Stomach smooth muscle (tissue), 2 donors: ENCODE measurements at regions not wholly inside any gene's neighbourhood (a gene's known extent, or its start where the extent isn't known, plus 50 kb on each side); places are given as distances from the start of the nearest gene placed in this dataset.

Experiments used
- H3K27ac ChIP-seq: one replicate; pipeline ENCODE4 v1.7.0; 2013; ENCODE audit warnings: mild to moderate bottlenecking, low read length, inconsistent platforms
- H3K27me3 ChIP-seq, 2 donors: one replicate each; pipeline ENCODE4 v1.7.0; 2013; ENCODE audit warnings: low read length in 2 of 2; ENCODE audit not compliant: insufficient read depth in 2 of 2, control insufficient read depth in 1 of 2
- H3K36me3 ChIP-seq, 2 donors: one replicate each; pipeline ENCODE4 v1.7.0; 2013; ENCODE audit warnings: low read length in 2 of 2; ENCODE audit not compliant: control insufficient read depth in 2 of 2, insufficient read depth in 2 of 2
- H3K4me1 ChIP-seq: one replicate; pipeline ENCODE4 v1.7.0; 2013; ENCODE audit warnings: low read length; ENCODE audit not compliant: control insufficient read depth, insufficient read depth
- H3K4me3 ChIP-seq, 2 donors: one replicate each; pipeline ENCODE4 v1.7.0; 2013; ENCODE audit warnings: low read length in 2 of 2
- H3K9ac ChIP-seq, 2 donors: one replicate each; pipeline ENCODE4 v1.7.0; 2013; ENCODE audit warnings: low read length in 2 of 2, mild to moderate bottlenecking in 1 of 2
- H3K9me3 ChIP-seq, 2 donors: one replicate each; pipeline ENCODE4 v1.7.0; 2013; ENCODE audit warnings: low read length in 2 of 2; ENCODE audit not compliant: control insufficient read depth in 2 of 2
- donor health status: healthy.
- donor health status: Pancreatic carcinoma.

DNA sequence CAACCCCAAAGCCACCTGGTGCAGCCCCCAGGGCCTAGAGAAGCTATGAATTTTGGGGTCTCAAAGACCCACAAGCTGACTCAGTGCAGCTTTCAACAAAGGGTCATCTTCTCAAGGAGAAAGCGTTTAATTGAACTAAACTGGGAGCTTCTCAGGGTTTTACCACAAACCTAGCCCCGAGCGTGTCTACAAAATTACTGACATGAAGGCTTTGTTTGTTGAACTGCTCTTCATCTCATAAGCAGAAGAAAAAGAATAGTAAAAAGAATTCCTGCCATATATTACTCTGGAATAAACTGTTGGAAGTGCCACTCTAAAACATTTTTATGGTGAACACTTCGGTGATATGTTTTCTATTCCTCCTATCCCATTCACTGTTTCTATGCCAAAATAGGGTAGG is 50.8 kb upstream of the INCENP start:
- no peak overlapping the region for H3K9ac ChIP-seq
- no peak overlapping the region for H3K27ac ChIP-seq
- H3K27me3 ChIP-seq: no peaks in the 10 kb centered on the region
- no peak overlapping the region for H3K4me3 ChIP-seq
- H3K4me1 ChIP-seq: no peaks in the 10 kb centered on the region
- H3K9me3 ChIP-seq: no peaks in the 10 kb centered on the region
- H3K36me3 ChIP-seq: no peaks in the 10 kb centered on the region

DNA sequence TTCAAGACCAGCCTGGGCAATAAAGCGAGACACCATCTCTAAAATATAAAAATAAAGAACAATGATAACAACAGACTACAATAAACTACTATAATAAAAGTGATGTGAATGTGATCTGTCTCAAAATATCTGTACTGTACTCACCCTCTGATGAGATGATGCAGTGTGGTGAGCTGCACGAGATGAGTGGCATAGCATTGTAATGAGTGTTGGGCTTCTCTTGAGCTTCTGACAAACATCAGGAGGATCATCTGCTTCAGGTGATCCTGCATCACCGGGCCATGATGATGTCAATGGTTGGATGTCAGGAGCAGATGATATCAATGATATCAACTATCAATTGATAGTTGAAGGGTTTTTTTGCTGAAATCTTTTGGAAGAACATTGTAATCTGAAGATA is 52.4 kb upstream of the INCENP start:
- H3K27me3 ChIP-seq: no peaks in the 10 kb centered on the region
- H3K27ac ChIP-seq: no peak overlapping the region
- H3K4me1 ChIP-seq: no peaks in the 10 kb centered on the region
- H3K9me3 ChIP-seq: no peaks in the 10 kb centered on the region
- no peak overlapping the region for H3K4me3 ChIP-seq
- no peak overlapping the region for H3K9ac ChIP-seq
- no peaks in the 10 kb centered on the region for H3K36me3 ChIP-seq

DNA sequence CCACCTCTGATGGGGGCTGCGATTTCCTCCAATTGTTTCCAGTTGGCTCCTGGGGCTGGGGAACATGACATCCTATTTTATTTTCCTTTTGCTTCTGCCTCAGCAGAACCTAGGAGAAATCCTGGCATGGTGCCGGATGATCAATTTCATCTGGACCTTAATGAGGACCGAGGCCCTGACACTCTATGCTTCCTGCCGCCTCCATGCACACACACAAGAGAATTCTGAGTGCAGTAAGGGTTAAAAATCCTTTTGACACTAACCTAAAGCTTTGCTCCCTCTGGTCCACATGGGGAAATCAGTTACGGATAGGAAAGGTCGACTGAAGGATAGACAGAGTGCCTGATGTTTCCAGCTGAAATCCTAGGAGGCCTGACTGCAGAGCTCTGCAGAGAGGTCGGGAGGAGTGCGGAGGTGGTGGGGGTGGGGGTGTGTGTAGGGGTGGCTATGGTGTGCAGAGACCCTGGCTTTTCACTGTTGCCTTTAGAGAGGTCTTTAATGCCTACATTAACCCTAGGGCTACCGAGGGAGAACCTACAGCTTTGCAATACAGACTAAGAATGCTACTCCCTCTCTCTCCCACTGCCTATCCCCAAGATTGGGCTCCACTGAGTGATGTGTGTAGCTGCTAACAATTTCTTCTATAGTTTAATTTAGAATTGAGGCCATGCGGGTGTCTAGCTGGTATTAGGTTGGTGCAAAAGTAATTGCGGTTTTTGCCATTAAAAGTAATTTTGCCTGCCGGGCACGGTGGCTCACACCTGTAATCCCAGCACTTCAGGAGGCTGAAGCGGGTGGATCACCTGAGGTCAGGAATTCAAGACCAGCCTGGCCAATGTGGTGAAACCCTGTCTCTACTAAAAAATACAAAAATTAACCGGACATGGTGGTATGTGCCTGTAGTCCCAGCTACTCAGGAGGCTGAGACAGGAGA is 53.6 kb upstream of the INCENP start:
- Histone ChIP-seq H3K4me1 (no peaks in the 10 kb centered on the region), H3K9ac (no peak overlapping the region), H3K4me3 (no peak overlapping the region), H3K36me3 (no peaks in the 10 kb centered on the region), H3K9me3 (no peaks in the 10 kb centered on the region), H3K27ac (no peak overlapping the region), H3K27me3 (no peaks in the 10 kb centered on the region)

DNA sequence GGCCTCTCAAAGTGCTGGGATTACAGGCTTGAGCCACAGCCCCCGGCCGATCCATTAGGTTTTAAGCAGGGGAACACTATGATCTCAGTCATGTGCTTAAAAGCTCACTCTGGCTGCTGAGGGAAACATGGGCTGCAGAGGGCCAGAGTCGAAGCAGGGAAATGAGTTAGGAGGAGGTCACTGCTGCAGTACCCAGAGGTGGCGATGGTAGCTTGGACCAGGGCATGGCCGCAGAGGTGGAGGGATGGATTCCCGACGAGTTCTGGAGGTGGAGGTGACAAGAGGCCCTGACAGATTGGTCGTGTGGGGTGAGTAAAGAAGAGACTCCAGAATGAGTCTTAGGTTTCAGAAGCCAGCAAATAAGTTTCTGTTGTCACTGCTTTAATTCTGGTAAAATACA is 54.4 kb upstream of the INCENP start:
- H3K27ac ChIP-seq: no peak overlapping the region
- H3K4me1 ChIP-seq: no peaks in the 10 kb centered on the region
- H3K4me3 ChIP-seq: no peak overlapping the region
- no peak overlapping the region for H3K9ac ChIP-seq
- H3K27me3 ChIP-seq: no peaks in the 10 kb centered on the region
- H3K9me3 ChIP-seq: no peaks in the 10 kb centered on the region
- no peaks in the 10 kb centered on the region for H3K36me3 ChIP-seq

DNA sequence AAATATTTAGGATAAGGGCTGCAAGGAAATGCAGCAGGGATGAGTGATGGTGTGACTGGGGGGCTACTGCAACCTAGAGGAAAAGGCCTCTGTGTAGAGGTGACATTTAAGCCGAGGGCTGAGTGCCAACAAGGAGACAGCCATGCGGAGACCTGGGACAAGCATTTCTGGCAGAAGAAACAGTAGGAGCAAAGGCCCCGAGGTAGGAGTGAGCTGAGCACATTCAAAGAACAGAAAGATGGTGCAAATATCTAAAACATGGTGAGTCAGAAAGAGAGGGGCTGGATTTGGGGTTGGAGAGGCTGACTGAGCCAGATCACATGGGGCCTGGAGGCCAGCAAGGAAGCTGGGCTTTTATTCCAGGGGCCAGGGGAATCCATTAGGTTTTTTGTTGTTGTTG is 55.1 kb upstream of the INCENP start:
- H3K27ac ChIP-seq: no peak overlapping the region
- no peak overlapping the region for H3K9ac ChIP-seq
- H3K27me3 ChIP-seq: no peaks in the 10 kb centered on the region
- no peak overlapping the region for H3K4me3 ChIP-seq
- H3K9me3 ChIP-seq: no peaks in the 10 kb centered on the region
- no peaks in the 10 kb centered on the region for H3K4me1 ChIP-seq
- no peaks in the 10 kb centered on the region for H3K36me3 ChIP-seq

DNA sequence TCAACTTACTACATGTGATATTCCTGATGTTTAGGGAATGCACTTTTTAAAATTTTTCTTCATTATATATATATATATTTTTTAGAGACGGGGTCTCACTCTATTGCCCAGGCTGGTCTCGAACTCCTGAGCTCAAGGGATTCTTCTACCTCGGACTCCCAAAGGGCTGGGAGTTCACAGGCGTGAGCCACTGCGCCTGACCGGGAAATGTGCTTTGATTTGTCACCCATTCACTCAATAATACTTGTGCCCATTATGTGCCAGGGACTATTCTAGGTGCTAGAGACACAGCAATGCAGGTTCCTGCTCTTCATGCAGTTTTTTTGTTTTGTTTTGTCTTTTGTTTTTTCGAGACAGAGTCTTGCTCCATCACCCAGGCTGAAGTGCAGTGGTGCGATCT is 56.1 kb upstream of the INCENP start:
- Histone ChIP-seq H3K4me3 (no peak overlapping the region), H3K9me3 (no peaks in the 10 kb centered on the region), H3K36me3 (no peaks in the 10 kb centered on the region), H3K4me1 (no peaks in the 10 kb centered on the region), H3K27me3 (no peaks in the 10 kb centered on the region), H3K9ac (no peak overlapping the region), H3K27ac (no peak overlapping the region)

DNA sequence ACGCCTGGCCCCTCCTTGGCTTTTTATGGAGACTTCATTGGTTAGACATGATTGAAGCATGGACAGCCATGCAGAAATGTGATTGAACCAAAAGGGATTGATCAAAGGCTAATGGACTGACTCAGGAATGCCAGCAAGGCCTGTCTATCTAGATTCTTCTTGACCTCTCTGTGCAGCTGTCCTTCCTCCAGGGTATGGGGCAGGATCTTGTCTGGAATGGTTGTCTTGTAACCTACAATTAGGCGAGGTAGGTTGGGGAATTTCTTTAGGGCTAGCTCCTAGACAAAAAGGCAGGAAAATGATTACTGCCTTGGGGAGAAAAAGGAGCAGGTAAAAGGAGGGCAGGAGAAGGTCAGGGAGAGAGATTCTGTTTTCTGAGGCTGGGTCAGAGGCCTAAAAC is 59.6 kb upstream of the INCENP start:
- H3K27me3 ChIP-seq: no peaks in the 10 kb centered on the region
- no peaks in the 10 kb centered on the region for H3K9me3 ChIP-seq
- H3K27ac ChIP-seq: no peak overlapping the region
- no peak overlapping the region for H3K9ac ChIP-seq
- no peaks in the 10 kb centered on the region for H3K36me3 ChIP-seq
- H3K4me3 ChIP-seq: no peak overlapping the region
- no peaks in the 10 kb centered on the region for H3K4me1 ChIP-seq

DNA sequence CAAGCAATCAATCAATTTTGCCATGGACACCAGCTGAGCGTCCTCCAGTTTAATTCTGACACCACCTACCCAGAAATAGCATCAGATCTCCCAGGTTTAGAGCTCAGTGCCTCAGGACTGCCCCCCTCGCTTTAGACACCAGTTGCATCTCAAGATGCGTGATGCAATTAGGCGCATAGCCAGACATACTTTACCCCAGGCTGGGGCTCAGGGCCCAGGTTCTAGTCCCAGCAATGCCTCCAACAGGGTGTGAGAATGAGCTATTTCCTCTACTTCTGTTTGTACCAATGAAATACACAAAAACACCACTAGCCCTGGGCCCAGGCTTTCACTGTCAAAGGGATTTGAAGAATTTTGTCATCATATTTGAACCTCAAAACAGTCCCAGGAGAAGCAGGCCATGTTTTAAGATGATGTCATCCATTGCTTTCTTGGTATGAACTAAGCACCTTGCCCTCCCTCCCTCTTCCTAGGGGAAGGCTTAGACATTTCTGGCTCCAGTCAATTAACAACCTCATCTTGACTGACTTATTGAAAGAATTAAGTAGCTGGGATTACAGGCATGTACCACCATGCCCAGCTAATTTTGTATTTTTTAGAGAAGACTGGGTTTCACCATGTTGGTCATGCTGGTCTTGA is 61.5 kb upstream of the INCENP start:
- Histone ChIP-seq H3K4me3 (no peak overlapping the region), H3K4me1 (no peaks in the 10 kb centered on the region), H3K27me3 (no peaks in the 10 kb centered on the region), H3K36me3 (no peaks in the 10 kb centered on the region), H3K9ac (no peak overlapping the region), H3K9me3 (no peaks in the 10 kb centered on the region), H3K27ac (no peak overlapping the region)

DNA sequence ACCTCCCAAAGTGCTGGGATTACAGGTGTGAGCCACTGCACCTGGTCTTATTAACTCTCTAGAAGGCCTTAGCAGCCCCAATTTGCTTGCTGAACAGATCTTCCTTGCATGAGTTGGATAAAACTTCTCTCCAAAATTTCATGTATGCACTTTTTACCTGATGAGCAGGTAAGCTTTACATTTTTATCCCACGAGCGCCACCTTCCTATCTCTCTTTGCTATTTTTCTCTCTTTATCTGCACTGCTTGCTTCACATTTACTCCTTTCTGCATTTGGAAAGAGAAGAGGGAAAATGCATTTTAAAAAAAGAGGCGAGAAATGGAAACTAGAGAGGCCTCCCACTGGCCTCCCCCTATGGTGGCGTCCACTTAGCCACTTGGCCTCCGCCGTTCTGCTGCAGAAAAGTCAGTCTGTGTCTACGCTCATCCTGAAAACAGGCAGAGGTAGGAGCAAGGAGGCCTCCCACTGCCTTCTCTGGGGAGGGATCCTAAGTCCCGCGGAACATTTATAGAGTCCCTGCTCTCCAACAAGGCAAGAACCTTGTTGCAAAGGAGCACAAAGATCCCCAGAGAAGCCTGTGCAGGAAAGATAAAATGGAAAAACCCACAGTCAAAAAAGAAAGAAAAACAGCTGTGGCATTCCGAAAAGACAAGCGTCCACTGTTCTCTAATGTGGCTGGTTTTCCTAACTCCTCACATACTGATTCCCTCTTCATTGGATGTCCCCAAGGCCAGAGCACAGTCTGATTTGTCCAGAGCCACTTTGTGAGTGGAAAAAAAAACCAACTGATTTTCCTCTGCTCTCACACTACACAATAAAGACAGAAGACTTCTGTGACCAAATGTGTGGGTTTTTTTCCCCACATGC is 62.2 kb upstream of the INCENP start:
- no peak overlapping the region for H3K4me3 ChIP-seq
- no peak overlapping the region for H3K27ac ChIP-seq
- no peak overlapping the region for H3K9ac ChIP-seq
- no peaks in the 10 kb centered on the region for H3K36me3 ChIP-seq
- H3K4me1 ChIP-seq: no peaks in the 10 kb centered on the region
- H3K27me3 ChIP-seq: no peaks in the 10 kb centered on the region
- no peaks in the 10 kb centered on the region for H3K9me3 ChIP-seq

DNA sequence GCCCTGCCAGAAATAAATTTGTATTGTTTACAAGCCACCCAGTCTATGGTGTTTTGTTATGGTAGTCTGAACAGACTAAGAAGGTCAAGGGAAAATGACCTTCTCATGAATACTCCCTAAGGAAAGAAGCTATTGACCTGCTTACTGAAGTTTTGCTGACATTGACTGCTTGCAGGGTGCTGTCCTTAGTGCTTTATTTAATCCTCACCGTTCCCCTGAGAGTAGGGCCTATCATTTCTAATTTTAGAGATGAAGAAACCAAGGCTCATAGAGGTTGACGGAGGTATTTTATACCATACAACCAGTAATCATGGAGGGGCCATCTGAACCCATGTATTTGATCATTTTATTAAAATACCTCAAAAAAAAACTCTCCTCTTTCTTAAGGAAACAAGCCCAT is 66.7 kb upstream of the INCENP start:
- Histone ChIP-seq H3K4me3 (no peak overlapping the region), H3K9me3 (no peaks in the 10 kb centered on the region), H3K36me3 (no peaks in the 10 kb centered on the region), H3K4me1 (no peaks in the 10 kb centered on the region), H3K9ac (no peak overlapping the region), H3K27me3 (no peaks in the 10 kb centered on the region), H3K27ac (no peak overlapping the region)
